Adipocyte (in vitro differentiated cells): ENCODE measurements at regions not wholly inside any gene's neighbourhood (a gene's known extent, or its start where the extent isn't known, plus 50 kb on each side); places are given as distances from the start of the nearest gene placed in this dataset.
A peak's percentile ranks its signal among the peaks of the same experiment; 100 is the strongest.

Experiments used
- DNase-seq: peaks from one replicate; pipeline ENCODE4 v3.0.0-alpha.2; 2015; ENCODE audit warnings: low read depth
- H3K27me3 ChIP-seq: replicated peaks from 2 replicates; pipeline ENCODE4 v1.7.0; 2013; ENCODE audit warnings: mild to moderate bottlenecking, low read length, moderate library complexity; ENCODE audit not compliant: control insufficient read depth, insufficient read depth
- H3K36me3 ChIP-seq: 2 replicates; pipeline ENCODE4 v1.7.0; 2013; ENCODE audit warnings: low read length, mild to moderate bottlenecking, moderate library complexity; ENCODE audit not compliant: control insufficient read depth, insufficient read depth, severe bottlenecking
- H3K4me1 ChIP-seq: 2 replicates; pipeline ENCODE4 v1.7.0; 2013; ENCODE audit warnings: mild to moderate bottlenecking, low read length, moderate library complexity; ENCODE audit not compliant: control insufficient read depth, insufficient read depth
- H3K4me3 ChIP-seq: 2 replicates; pipeline ENCODE4 v1.7.0; 2013; ENCODE audit warnings: mild to moderate bottlenecking, low read length, moderate library complexity
- H3K9ac ChIP-seq: 2 replicates; pipeline ENCODE4 v1.7.0; 2013; ENCODE audit warnings: mild to moderate bottlenecking, low read length, moderate library complexity
- H3K9me3 ChIP-seq: 2 replicates; pipeline ENCODE4 v1.7.0; 2013; ENCODE audit warnings: mild to moderate bottlenecking, low read length, moderate library complexity; ENCODE audit not compliant: control insufficient read depth

GRCh38 chr5:96037128-96037527, 75.5 kb upstream of the ELL2 start:
- Histone ChIP-seq H3K4me1 (peaks cover 20% of the 10 kb centered on the region), H3K9me3 (peaks cover 9% of the 10 kb centered on the region), H3K36me3 (no peaks in the 10 kb centered on the region), H3K4me3 (peak overlapping the region; percentile 55), H3K27me3 (no peaks in the 10 kb centered on the region), H3K9ac (peak overlapping the region; percentile 34)
- DNase-seq, result peak; percentile 64

GRCh38 chr5:96036301-96036700, 74.7 kb upstream of the ELL2 start:
- no peaks in the 10 kb centered on the region for H3K27me3 ChIP-seq
- H3K4me3 ChIP-seq, result no peak overlapping the region
- DNase-seq, result no peak
- H3K9ac ChIP-seq, result no peak overlapping the region
- H3K9me3 ChIP-seq, result peaks cover 9% of the 10 kb centered on the region
- H3K36me3 ChIP-seq, result no peaks in the 10 kb centered on the region
- peaks cover 26% of the 10 kb centered on the region for H3K4me1 ChIP-seq

- H3K36me3 ChIP-seq, result no peaks in the 10 kb centered on the region
- no peak overlapping the region for H3K9ac ChIP-seq
- DNase-seq, result no peak
- peaks cover 9% of the 10 kb centered on the region for H3K9me3 ChIP-seq
- peaks cover 26% of the 10 kb centered on the region for H3K4me1 ChIP-seq
- no peak overlapping the region for H3K4me3 ChIP-seq
- H3K27me3 ChIP-seq, result no peaks in the 10 kb centered on the region
Measured at GRCh38 chr5:96035796-96036195, 74.1 kb upstream of the ELL2 start.

GRCh38 chr5:96033116-96033515, 71.5 kb upstream of the ELL2 start:
- Histone ChIP-seq H3K36me3 (no peaks in the 10 kb centered on the region), H3K9me3 (peaks cover 9% of the 10 kb centered on the region), H3K9ac (no peak overlapping the region), H3K4me1 (peaks cover 26% of the 10 kb centered on the region), H3K4me3 (no peak overlapping the region), H3K27me3 (no peaks in the 10 kb centered on the region)
- no peak for DNase-seq

- Histone ChIP-seq H3K27me3 (no peaks in the 10 kb centered on the region), H3K4me3 (no peak overlapping the region), H3K9ac (no peak overlapping the region), H3K9me3 (peaks cover 9% of the 10 kb centered on the region), H3K36me3 (no peaks in the 10 kb centered on the region), H3K4me1 (peaks cover 18% of the 10 kb centered on the region)
- peak; percentile 51 for DNase-seq
Measured at GRCh38 chr5:96031811-96032261, 70.2 kb upstream of the ELL2 start.

GRCh38 chr5:96031180-96031579, 69.5 kb upstream of the ELL2 start:
- Histone ChIP-seq H3K36me3 (no peaks in the 10 kb centered on the region), H3K9me3 (peaks cover 9% of the 10 kb centered on the region), H3K4me1 (peaks cover 19% of the 10 kb centered on the region), H3K4me3 (no peak overlapping the region), H3K9ac (no peak overlapping the region), H3K27me3 (no peaks in the 10 kb centered on the region)
- no peak for DNase-seq

GRCh38 chr5:96026406-96027041, 64.9 kb upstream of the ELL2 start:
- no peaks in the 10 kb centered on the region for H3K9me3 ChIP-seq
- H3K36me3 ChIP-seq, result no peaks in the 10 kb centered on the region
- H3K4me1 ChIP-seq, result peaks cover 47% of the 10 kb centered on the region
- H3K27me3 ChIP-seq, result no peaks in the 10 kb centered on the region
- H3K9ac ChIP-seq, result peak overlapping the region; percentile 44
- peak; percentile 71 for DNase-seq
- peak overlapping the region; percentile 43 for H3K4me3 ChIP-seq

GRCh38 chr5:96024683-96025475, 63.2 kb upstream of the ELL2 start:
- no peaks in the 10 kb centered on the region for H3K27me3 ChIP-seq
- DNase-seq, result no peak
- H3K36me3 ChIP-seq, result no peaks in the 10 kb centered on the region
- H3K9ac ChIP-seq, result peak overlapping the region; percentile 77
- H3K4me1 ChIP-seq, result peaks cover 45% of the 10 kb centered on the region
- peak overlapping the region; percentile 11 for H3K4me3 ChIP-seq
- no peaks in the 10 kb centered on the region for H3K9me3 ChIP-seq

GRCh38 chr5:96023518-96023917, 61.9 kb upstream of the ELL2 start:
- H3K4me1 ChIP-seq, result peaks cover 45% of the 10 kb centered on the region
- no peaks in the 10 kb centered on the region for H3K27me3 ChIP-seq
- no peaks in the 10 kb centered on the region for H3K9me3 ChIP-seq
- peak; percentile 75 for DNase-seq
- peak overlapping the region; percentile 47 for H3K4me3 ChIP-seq
- peak overlapping the region; percentile 77 for H3K9ac ChIP-seq
- no peaks in the 10 kb centered on the region for H3K36me3 ChIP-seq

- H3K9me3 ChIP-seq, result no peaks in the 10 kb centered on the region
- H3K4me1 ChIP-seq, result peaks cover 48% of the 10 kb centered on the region
- no peaks in the 10 kb centered on the region for H3K36me3 ChIP-seq
- peak overlapping the region; percentile 47 for H3K4me3 ChIP-seq
- no peaks in the 10 kb centered on the region for H3K27me3 ChIP-seq
- peak; percentile 2 for DNase-seq
- H3K9ac ChIP-seq, result peak overlapping the region; percentile 57
Measured at GRCh38 chr5:96022971-96023370, 61.3 kb upstream of the ELL2 start.

- peak; percentile 86 for DNase-seq
- Histone ChIP-seq H3K4me1 (peaks cover 9% of the 10 kb centered on the region), H3K9ac (no peak overlapping the region), H3K27me3 (no peaks in the 10 kb centered on the region), H3K4me3 (no peak overlapping the region), H3K36me3 (no peaks in the 10 kb centered on the region), H3K9me3 (no peaks in the 10 kb centered on the region)
Measured at GRCh38 chr5:96017951-96018350, 56.3 kb upstream of the ELL2 start.
